ENCODE measurements at regions not wholly inside any gene's neighbourhood (a gene's known extent, or its start where the extent isn't known, plus 50 kb on each side); places are given as distances from the start of the nearest gene placed in this dataset.
A peak's percentile ranks its signal among the peaks of the same experiment; 100 is the strongest.

GRCh38 chr2:215764441-215765048, 248.8 kb downstream of the MREG start (continued):
- peak; percentile 85 for TF ChIP-seq ARID1B (IDR thresholded peaks at IDR 0.05)
- 0 out of 2 replicates have a peak, but pooled peaks have one; percentile 25 for TF ChIP-seq SOX6 (IDR thresholded peaks at IDR 0.05)
- TF ChIP-seq DPF2 (IDR thresholded peaks at IDR 0.05): peak; percentile 62
- TF ChIP-seq TCF3 (CRISPR knock-in tag; IDR thresholded peaks at IDR 0.05): peak; percentile 86
- peak; percentile 25 to 89; a peak in 3 of 4 replicates for TF ChIP-seq RCOR1 (IDR thresholded peaks at IDR 0.05; ENCODE audit: borderline replicate concordance in 1 of 2, low read depth in 2 of 2, low read length in 2 of 2)
- 0 out of 2 replicates have a peak, but pooled peaks have one; percentile 26 for TF ChIP-seq PKNOX1 (IDR thresholded peaks at IDR 0.05)
- no peak for TF ChIP-seq ADNP (tag; IDR thresholded peaks at IDR 0.05)

DNA sequence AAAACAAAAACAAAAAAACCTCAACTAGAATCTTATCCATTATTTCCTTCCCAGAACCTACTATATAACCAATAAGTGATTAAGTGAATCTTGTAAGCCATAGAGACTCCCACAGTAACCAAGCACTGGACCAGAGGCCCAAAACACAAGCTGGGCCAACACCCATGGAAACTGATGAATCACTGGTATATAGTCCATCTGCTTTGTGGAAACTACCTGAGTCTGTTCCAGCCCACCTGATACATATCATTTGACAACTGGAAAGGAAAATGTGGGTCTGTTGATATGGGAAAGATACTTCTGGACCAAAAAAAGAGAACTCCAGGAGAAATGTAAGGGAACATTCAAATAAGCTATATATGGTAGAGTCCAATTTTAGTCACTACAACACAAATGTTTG, 252.8 kb downstream of the MREG start:
- intact Hi-C loops (cut with micrococcal nuclease): no loop called here
- no peak overlapping the region for H3K4me2 ChIP-seq (ENCODE audit: insufficient read depth, low read length)
- DNase-seq (ENCODE audit: extremely low read depth in 1 of 4, low spot score in 3 of 4) (no peak), FAIRE-seq (no peak), ATAC-seq (no peak)
- H3K9me1 ChIP-seq (ENCODE audit: control insufficient read depth, insufficient read depth, low read length): no peaks in the 10 kb centered on the region
- in situ Hi-C loops (cut with MboI): no loop called here
- peaks cover 0 to 2% of the 10 kb centered on the region in 2 experiments; a peak in 2 of 5 replicates for H3K4me1 ChIP-seq (replicated peaks in 1 of 2; ENCODE audit: control insufficient read depth in 2 of 2, insufficient read depth in 2 of 2, low read length in 2 of 2)
- H3K27ac ChIP-seq (ENCODE audit: extremely low read depth, low read depth, low read length): no peak overlapping the region
- H3K4me3 ChIP-seq: no peak overlapping the region
- H3K79me2 ChIP-seq (ENCODE audit: control insufficient read depth, insufficient read depth, low read length): no peaks in the 10 kb centered on the region
- no peak overlapping the region for H2AFZ ChIP-seq (ENCODE audit: low read depth, low read length)
- no peak overlapping the region for H3K9ac ChIP-seq (ENCODE audit: insufficient read depth in 1 of 2, low read depth in 2 of 2, low read length in 2 of 2)
- ChIA-PET POLR2A (no interaction called here), CTCF (ENCODE audit: low intra/inter-chr PET ratio) (no interaction called here)
- H3K36me3 ChIP-seq (ENCODE audit: control insufficient read depth, insufficient read depth, low read length): no peaks in the 10 kb centered on the region
- H4K20me1 ChIP-seq (replicated peaks; ENCODE audit: control insufficient read depth, insufficient read depth, low read length): no peaks in the 10 kb centered on the region
- H3K9me3 ChIP-seq (replicated peaks; ENCODE audit: control insufficient read depth, insufficient read depth, low read depth, low read length): no peaks in the 10 kb centered on the region
- TF ChIP-seq BCL6 (CRISPR knock-in tag; IDR thresholded peaks at IDR 0.05) (no peak), SMARCC2 (IDR thresholded peaks at IDR 0.05; ENCODE audit: low read depth) (no peak), SRF (CRISPR knock-in tag; IDR thresholded peaks at IDR 0.05) (no peak), CBFA2T3 (IDR thresholded peaks at IDR 0.05) (0 out of 2 replicates have a peak, but pooled peaks have one; percentile 12), SLC30A9 (CRISPR knock-in tag; IDR thresholded peaks at IDR 0.05) (no peak), ASH1L (IDR thresholded peaks at IDR 0.05; ENCODE audit: borderline replicate concordance, low read depth, partially characterized antibody) (no peak)
- TF ChIP-seq, protein P1, sequence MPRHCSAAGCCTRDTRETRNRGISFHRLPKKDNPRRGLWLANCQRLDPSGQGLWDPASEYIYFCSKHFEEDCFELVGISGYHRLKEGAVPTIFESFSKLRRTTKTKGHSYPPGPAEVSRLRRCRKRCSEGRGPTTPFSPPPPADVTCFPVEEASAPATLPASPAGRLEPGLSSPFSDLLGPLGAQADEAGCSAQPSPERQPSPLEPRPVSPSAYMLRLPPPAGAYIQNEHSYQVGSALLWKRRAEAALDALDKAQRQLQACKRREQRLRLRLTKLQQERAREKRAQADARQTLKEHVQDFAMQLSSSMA (CRISPR knock-in tag; IDR thresholded peaks at IDR 0.05): no peak
- TF ChIP-seq, protein P2, sequence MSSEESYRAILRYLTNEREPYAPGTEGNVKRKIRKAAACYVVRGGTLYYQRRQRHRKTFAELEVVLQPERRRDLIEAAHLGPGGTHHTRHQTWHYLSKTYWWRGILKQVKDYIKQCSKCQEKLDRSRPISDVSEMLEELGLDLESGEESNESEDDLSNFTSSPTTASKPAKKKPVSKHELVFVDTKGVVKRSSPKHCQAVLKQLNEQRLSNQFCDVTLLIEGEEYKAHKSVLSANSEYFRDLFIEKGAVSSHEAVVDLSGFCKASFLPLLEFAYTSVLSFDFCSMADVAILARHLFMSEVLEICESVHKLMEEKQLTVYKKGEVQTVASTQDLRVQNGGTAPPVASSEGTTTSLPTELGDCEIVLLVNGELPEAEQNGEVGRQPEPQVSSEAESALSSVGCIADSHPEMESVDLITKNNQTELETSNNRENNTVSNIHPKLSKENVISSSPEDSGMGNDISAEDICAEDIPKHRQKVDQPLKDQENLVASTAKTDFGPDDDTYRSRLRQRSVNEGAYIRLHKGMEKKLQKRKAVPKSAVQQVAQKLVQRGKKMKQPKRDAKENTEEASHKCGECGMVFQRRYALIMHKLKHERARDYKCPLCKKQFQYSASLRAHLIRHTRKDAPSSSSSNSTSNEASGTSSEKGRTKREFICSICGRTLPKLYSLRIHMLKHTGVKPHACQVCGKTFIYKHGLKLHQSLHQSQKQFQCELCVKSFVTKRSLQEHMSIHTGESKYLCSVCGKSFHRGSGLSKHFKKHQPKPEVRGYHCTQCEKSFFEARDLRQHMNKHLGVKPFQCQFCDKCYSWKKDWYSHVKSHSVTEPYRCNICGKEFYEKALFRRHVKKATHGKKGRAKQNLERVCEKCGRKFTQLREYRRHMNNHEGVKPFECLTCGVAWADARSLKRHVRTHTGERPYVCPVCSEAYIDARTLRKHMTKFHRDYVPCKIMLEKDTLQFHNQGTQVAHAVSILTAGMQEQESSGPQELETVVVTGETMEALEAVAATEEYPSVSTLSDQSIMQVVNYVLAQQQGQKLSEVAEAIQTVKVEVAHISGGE (CRISPR knock-in tag; IDR thresholded peaks at IDR 0.05): no peak
- H3K27me3 ChIP-seq (ENCODE audit: control insufficient read depth in 2 of 2, insufficient read depth in 2 of 2, low read length in 2 of 2): no peaks in the 10 kb centered on the region
- no TSS peak for BruUV-seq (replicated peaks)
